SH-SY5Y (cell line): ENCODE measurements at regions not wholly inside any gene's neighbourhood (a gene's known extent, or its start where the extent isn't known, plus 50 kb on each side); places are given as distances from the start of the nearest gene placed in this dataset.

ENCODE experiments used
- GATA2 ChIP-seq: IDR thresholded peaks from 2 replicates; pipeline ENCODE4 v1.6.1; 2011; ENCODE audit warnings: mild to moderate bottlenecking, low read depth, low read length
- GATA3 ChIP-seq: IDR thresholded peaks from 2 replicates; pipeline ENCODE4 v1.6.1; 2011; ENCODE audit warnings: low read depth, mild to moderate bottlenecking, low read length, moderate library complexity

- TF ChIP-seq GATA2, result no peak
- TF ChIP-seq GATA3, result no peak
These were observed 386.5 kb upstream of the ANKRD30A start for GRCh38 chr10:36738738-36739431.

GRCh38 chr10:36736311-36736710, 389.1 kb upstream of the ANKRD30A start:
- TF ChIP-seq GATA2 (no peak), GATA3 (no peak)

GRCh38 chr10:36730316-36730715, 395.1 kb upstream of the ANKRD30A start:
- TF ChIP-seq GATA2 (no peak), GATA3 (no peak)

- no peak for TF ChIP-seq GATA3
- TF ChIP-seq GATA2, result no peak
These were observed 396.8 kb upstream of the ANKRD30A start for GRCh38 chr10:36728626-36729025.

- no peak for TF ChIP-seq GATA3
- 0 out of 2 replicates have a peak, but pooled peaks have one; percentile 8 for TF ChIP-seq GATA2
These were observed 399.5 kb upstream of the ANKRD30A start for GRCh38 chr10:36725581-36726520.

GRCh38 chr10:36722777-36723176, 402.6 kb upstream of the ANKRD30A start:
- TF ChIP-seq GATA3 (no peak), GATA2 (no peak)

- TF ChIP-seq GATA2 (0 out of 2 replicates have a peak, but pooled peaks have one; percentile 19), GATA3 (no peak)
These were observed 403.5 kb upstream of the ANKRD30A start for GRCh38 chr10:36721871-36722270.

- TF ChIP-seq GATA3 (no peak), GATA2 (no peak)
These were observed 404.5 kb upstream of the ANKRD30A start for GRCh38 chr10:36720895-36721294.

- TF ChIP-seq GATA2, result no peak
- no peak for TF ChIP-seq GATA3
These were observed 408.3 kb upstream of the ANKRD30A start for GRCh38 chr10:36717118-36717517.

- TF ChIP-seq GATA3 (no peak), GATA2 (no peak)
These were observed 409.1 kb upstream of the ANKRD30A start for GRCh38 chr10:36716291-36716690.

- TF ChIP-seq GATA2 (no peak), GATA3 (no peak)
These were observed 412.7 kb upstream of the ANKRD30A start for GRCh38 chr10:36712695-36713094.

GRCh38 chr10:36711361-36711760, 414.0 kb upstream of the ANKRD30A start:
- TF ChIP-seq GATA3 (no peak), GATA2 (no peak)

GRCh38 chr10:36704124-36704523, 421.3 kb upstream of the ANKRD30A start:
- TF ChIP-seq GATA3 (no peak), GATA2 (no peak)

- TF ChIP-seq GATA2 (no peak), GATA3 (no peak)
These were observed 422.2 kb upstream of the ANKRD30A start for GRCh38 chr10:36703179-36703578.

- TF ChIP-seq GATA2 (no peak), GATA3 (no peak)
These were observed 425.3 kb upstream of the ANKRD30A start for GRCh38 chr10:36700123-36700522.

GRCh38 chr10:36692759-36693158, 432.6 kb upstream of the ANKRD30A start:
- no peak for TF ChIP-seq GATA2
- no peak for TF ChIP-seq GATA3

- TF ChIP-seq GATA3 (no peak), GATA2 (no peak)
These were observed 436.7 kb upstream of the ANKRD30A start for GRCh38 chr10:36688717-36689116.
